GM23338 (cell line): ENCODE measurements at regions not wholly inside any gene's neighbourhood (a gene's known extent, or its start where the extent isn't known, plus 50 kb on each side); places are given as distances from the start of the nearest gene placed in this dataset.

ENCODE experiments used
- ATAC-seq: fragments of 200-7000 bp; cut with Tn5 transposase; 3 replicates; pipeline ENCODE4 v1.9.1; 2020
- DNase-seq: peaks from one replicate; pipeline ENCODE4 v3.0.0-alpha.2; 2015; ENCODE audit warnings: low spot score
- H2AFZ ChIP-seq: fragments of 200-600 bp; sonication (generic); 2 replicates; pipeline ENCODE4 v1.8.0; 2016; ENCODE audit warnings: antibody characterized with exemption, mild to moderate bottlenecking, moderate library complexity
- H3F3A ChIP-seq: fragments of 200-600 bp; sonication (generic); replicated peaks from 2 replicates; pipeline ENCODE4 v1.8.0; 2017; ENCODE audit warnings: antibody characterized with exemption, mixed run types, low read depth
- H3K27ac ChIP-seq: fragments of 200-600 bp; sonication (generic); 2 replicates; pipeline ENCODE4 v1.6.1; 2016; ENCODE audit warnings: low read depth
- H3K27me3 ChIP-seq: fragments of 200-600 bp; sonication (generic); 2 replicates; pipeline ENCODE4 v1.8.0; 2016; ENCODE audit warnings: mild to moderate bottlenecking, mixed run types, moderate library complexity; ENCODE audit not compliant: insufficient read depth
- H3K36me3 ChIP-seq: fragments of 200-600 bp; sonication (generic); 2 replicates; pipeline ENCODE4 v1.8.0; 2016; ENCODE audit warnings: mild to moderate bottlenecking; ENCODE audit not compliant: insufficient read depth
- H3K4me1 ChIP-seq: fragments of 200-600 bp; sonication (generic); 2 replicates; pipeline ENCODE4 v1.8.0; 2016; ENCODE audit warnings: mild to moderate bottlenecking, moderate library complexity; ENCODE audit not compliant: insufficient read depth
- H3K4me2 ChIP-seq: fragments of 200-600 bp; sonication (generic); 2 replicates; pipeline ENCODE4 v1.7.1; 2017; ENCODE audit warnings: mixed run types
- H3K4me3 ChIP-seq: fragments of 200-600 bp; sonication (generic); 2 replicates; pipeline ENCODE4 v1.6.1; 2016; ENCODE audit warnings: mixed run types
- H3K79me2 ChIP-seq: fragments of 200-600 bp; sonication (generic); replicated peaks from 2 replicates; pipeline ENCODE4 v1.8.0; 2017; ENCODE audit warnings: mild to moderate bottlenecking; ENCODE audit not compliant: insufficient read depth
- H3K9me2 ChIP-seq: fragments of 200-600 bp; sonication (generic); 2 replicates; pipeline ENCODE4 v1.8.0; 2017; ENCODE audit not compliant: insufficient read depth
- H4K20me1 ChIP-seq: fragments of 200-600 bp; sonication (generic); replicated peaks from 2 replicates; pipeline ENCODE4 v1.8.0; 2017; ENCODE audit warnings: mild to moderate bottlenecking; ENCODE audit not compliant: insufficient read depth
- H3K27ac Mint-ChIP-seq: 2 replicates; pipeline ENCODE4 v1.8.0; 2020; ENCODE audit warnings: inconsistent platforms, mild to moderate bottlenecking, moderate library complexity, mixed read lengths
- H3K27me3 Mint-ChIP-seq: 3 replicates; pipeline ENCODE4 v1.8.0; 2022; ENCODE audit warnings: low read depth, mild to moderate bottlenecking, moderate library complexity, mixed read lengths, inconsistent platforms; ENCODE audit not compliant: insufficient read depth, poor library complexity
- H3K36me3 Mint-ChIP-seq: 3 replicates; pipeline ENCODE4 v1.8.0; 2021; ENCODE audit warnings: low read depth, mild to moderate bottlenecking, inconsistent platforms, moderate library complexity, mixed read lengths
- H3K4me1 Mint-ChIP-seq: 3 replicates; pipeline ENCODE4 v1.8.0; 2020; ENCODE audit warnings: mild to moderate bottlenecking, inconsistent platforms, mixed read lengths
- H3K4me3 Mint-ChIP-seq: 3 replicates; pipeline ENCODE4 v1.8.0; 2021; ENCODE audit warnings: moderate library complexity, mild to moderate bottlenecking, inconsistent platforms, mixed read lengths
- H3K9me3 Mint-ChIP-seq: 3 replicates; pipeline ENCODE4 v1.8.0; 2020; ENCODE audit warnings: moderate library complexity, mild to moderate bottlenecking, inconsistent platforms, mixed read lengths
- CREB1 ChIP-seq: fragments of 250-450 bp; sonication (Bioruptor Pico); IDR thresholded peaks from 2 replicates; pipeline ENCODE4 v1.5.0; 2020; ENCODE audit warnings: low read depth, mild to moderate bottlenecking, moderate library complexity
- CTCF ChIP-seq, 2 experiments: fragments of 200-600 bp in 1 of 2; sonication (generic) in 1 of 2; conservative IDR thresholded peaks; 2 replicates each; pipeline versions ENCODE4 v1.5.1 to v1.6.1; 2016 to 2017; ENCODE audit warnings: antibody characterized with exemption in 2 of 2, low read depth in 2 of 2, mild to moderate bottlenecking in 2 of 2, moderate library complexity in 1 of 2
- ETS1 ChIP-seq: IDR thresholded peaks from 2 replicates; pipeline ENCODE4 v1.6.1; 2016; ENCODE audit warnings: antibody characterized with exemption
- EZH2 ChIP-seq: fragments of 200-600 bp; sonication (generic); IDR thresholded peaks from one replicate; pipeline ENCODE4 v1.8.0; 2017; ENCODE audit warnings: antibody characterized with exemption, mild to moderate bottlenecking, low read depth; ENCODE audit not compliant: unreplicated experiment
- EZH2phosphoT487 ChIP-seq: fragments of 200-600 bp; sonication (generic); IDR thresholded peaks from one replicate; pipeline ENCODE4 v1.8.1; 2018; ENCODE audit warnings: antibody characterized with exemption; ENCODE audit not compliant: unreplicated experiment
- JUNB ChIP-seq: IDR thresholded peaks from one replicate; pipeline ENCODE4 v1.6.1; 2016; ENCODE audit warnings: antibody characterized with exemption; ENCODE audit not compliant: unreplicated experiment
- NANOG ChIP-seq: IDR thresholded peaks from 2 replicates; pipeline ENCODE4 v1.6.1; 2016; ENCODE audit warnings: antibody characterized with exemption, borderline replicate concordance
- POLR2AphosphoS5 ChIP-seq: IDR thresholded peaks from 2 replicates; pipeline ENCODE4 v1.6.1; 2016; ENCODE audit warnings: antibody characterized with exemption, low read depth
- REST ChIP-seq: IDR thresholded peaks from one replicate; pipeline ENCODE4 v1.6.1; 2018; ENCODE audit warnings: antibody characterized with exemption; ENCODE audit not compliant: unreplicated experiment
- STAT1 ChIP-seq: IDR thresholded peaks from one replicate; pipeline ENCODE4 v1.6.1; 2016; ENCODE audit warnings: antibody characterized with exemption; ENCODE audit not compliant: unreplicated experiment
- ZNF114 ChIP-seq: fragments of 250-450 bp; sonication (Bioruptor Pico); IDR thresholded peaks from 2 replicates; pipeline ENCODE4 v1.5.0; 2020; ENCODE audit warnings: mild to moderate bottlenecking, moderate library complexity
- ZNF331 ChIP-seq: fragments of 250-450 bp; sonication (Bioruptor Pico); IDR thresholded peaks from 2 replicates; pipeline ENCODE4 v1.5.0; 2020; ENCODE audit warnings: low read depth, mild to moderate bottlenecking, moderate library complexity
- ZNF462 ChIP-seq: fragments of 250-450 bp; sonication (Bioruptor Pico); IDR thresholded peaks from 2 replicates; pipeline ENCODE4 v1.5.0; 2020; ENCODE audit warnings: mild to moderate bottlenecking, moderate library complexity

GRCh38 chr9:78954286-78954685 is 617.5 kb upstream of the TLE4 start:
- Histone ChIP-seq H3K79me2 (no peaks in the 10 kb centered on the region), H3K4me2 (no peak overlapping the region), H3K4me3 (no peak overlapping the region), H3K9me2 (peaks cover 6% of the 10 kb centered on the region; the same call in 1 of the 2 replicates), H2AFZ (no peak overlapping the region), H3F3A (no peaks in the 10 kb centered on the region), H3K4me1 (no peaks in the 10 kb centered on the region), H3K36me3 (peaks cover 12% of the 10 kb centered on the region), H3K27me3 (no peaks in the 10 kb centered on the region), H4K20me1 (no peaks in the 10 kb centered on the region), H3K27ac (no peak overlapping the region)
- H3K9me3 Mint-ChIP-seq: peaks cover 19% of the 10 kb centered on the region
- H3K27ac Mint-ChIP-seq: no peak overlapping the region
- no peaks in the 10 kb centered on the region for H3K27me3 Mint-ChIP-seq
- peaks cover 21% of the 10 kb centered on the region for H3K36me3 Mint-ChIP-seq
- H3K4me3 Mint-ChIP-seq: no peak overlapping the region
- ATAC-seq (no peak), DNase-seq (no peak)
- H3K4me1 Mint-ChIP-seq: no peaks in the 10 kb centered on the region
- TF ChIP-seq ZNF114 (CRISPR knock-in tag) (no peak), CTCF (conservative IDR thresholded peaks at IDR 0.05; ENCODE audit: low read depth in 2 of 2) (no peak), EZH2 (no peak), ZNF331 (CRISPR knock-in tag) (no peak), POLR2AphosphoS5 (no peak), ZNF462 (CRISPR knock-in tag) (no peak), STAT1 (no peak), NANOG (no peak), EZH2phosphoT487 (no peak), REST (no peak), CREB1 (CRISPR knock-in tag) (no peak), ETS1 (no peak), JUNB (no peak)
